Bronchial epithelial cell (primary cell): ENCODE measurements at regions not wholly inside any gene's neighbourhood (a gene's known extent, or its start where the extent isn't known, plus 50 kb on each side); places are given as distances from the start of the nearest gene placed in this dataset.

Experiments used
- DNase-seq: peaks from one replicate; pipeline ENCODE4 v3.0.0-alpha.2; 2010; ENCODE audit warnings: low read depth
- FAIRE-seq: peaks from 2 replicates; lab custom pipeline; 2011; peaks lifted over from hg19 to GRCh38; lab: Jason Lieb, UNC
- H3K27me3 ChIP-seq: 2 replicates; pipeline ENCODE4 v1.5.1; 2011; ENCODE audit warnings: low read length; ENCODE audit not compliant: control insufficient read depth, insufficient read depth
- H3K36me3 ChIP-seq: 2 replicates; pipeline ENCODE4 v1.5.1; 2011; ENCODE audit warnings: low read length; ENCODE audit not compliant: control insufficient read depth, insufficient read depth
- H3K4me3 ChIP-seq: 2 replicates; pipeline ENCODE4 v1.5.1; 2011; ENCODE audit warnings: mild to moderate bottlenecking, low read depth, low read length, control low read depth
- CTCF ChIP-seq: IDR thresholded peaks from 2 replicates; pipeline ENCODE4 v1.5.1; 2011; ENCODE audit warnings: mild to moderate bottlenecking, moderate library complexity, low read length, control low read depth, inconsistent platforms; ENCODE audit not compliant: insufficient read depth, severe bottlenecking

GRCh38 chr7:3154881-3155494 lies 111.3 kb upstream of the CARD11 start:
- no peaks in the 10 kb centered on the region for H3K36me3 ChIP-seq
- DNase-seq (peak; percentile 50), FAIRE-seq (no peak)
- TF ChIP-seq CTCF, result peak; percentile 56
- H3K4me3 ChIP-seq, result no peak overlapping the region
- H3K27me3 ChIP-seq, result no peaks in the 10 kb centered on the region

DNA sequence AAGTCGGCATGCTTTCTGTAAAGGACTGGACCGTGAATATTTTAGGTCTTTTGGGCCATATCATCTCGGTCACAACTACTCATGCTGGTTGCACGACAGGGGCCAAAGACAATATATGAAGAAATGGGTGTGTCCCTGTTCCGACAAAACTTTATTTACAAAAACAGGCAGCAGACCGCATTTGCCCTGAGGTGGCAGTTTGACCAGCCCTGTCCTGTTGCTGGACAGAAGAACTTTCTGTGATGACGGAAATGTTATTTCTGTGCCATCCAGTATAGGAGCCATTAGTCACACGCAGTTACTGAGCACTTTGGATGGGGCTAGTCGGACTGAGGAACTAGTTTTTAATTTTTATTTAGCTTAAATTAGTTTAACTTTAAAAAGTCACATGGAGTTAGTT lies 112.8 kb upstream of the CARD11 start:
- TF ChIP-seq CTCF, result no peak
- no peak for DNase-seq
- Histone ChIP-seq H3K36me3 (no peaks in the 10 kb centered on the region), H3K4me3 (no peak overlapping the region), H3K27me3 (no peaks in the 10 kb centered on the region)
- no peak for FAIRE-seq

DNA sequence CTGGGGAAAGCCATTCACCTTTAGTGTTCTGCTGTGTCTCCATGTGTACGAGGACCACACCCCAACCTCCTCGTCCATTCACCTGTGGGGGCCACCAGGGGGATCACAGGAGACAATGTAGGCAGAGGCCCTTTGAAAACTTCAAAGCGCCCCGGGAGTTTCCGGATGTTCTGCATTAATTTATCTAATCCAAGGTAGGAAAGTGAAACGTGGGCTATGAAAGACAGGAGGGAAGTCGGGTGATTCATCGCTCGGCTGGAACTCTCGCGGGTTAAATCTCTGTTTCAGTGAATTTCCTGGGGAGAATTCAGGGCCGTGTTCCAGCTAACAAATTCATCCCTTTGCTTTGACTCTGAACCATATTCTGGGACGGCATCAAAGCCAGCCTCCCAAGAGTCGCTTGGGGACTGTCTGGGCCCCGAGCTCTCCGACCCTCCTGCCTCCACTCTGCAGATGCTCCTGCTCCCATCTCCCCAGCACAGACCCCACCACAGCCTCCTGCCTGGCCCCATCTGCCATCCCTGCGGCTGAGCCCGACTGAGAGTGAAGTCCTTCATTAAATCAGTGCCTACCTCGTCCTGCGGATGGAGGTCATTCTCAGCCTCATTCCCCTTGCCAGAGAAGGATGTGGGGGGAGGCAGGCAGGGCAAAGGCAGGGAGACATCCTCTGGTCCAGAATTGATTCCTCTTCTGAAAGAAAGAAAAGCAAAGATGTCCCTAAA lies 114.1 kb upstream of the CARD11 start:
- no peak for DNase-seq
- FAIRE-seq, result no peak
- no peak for TF ChIP-seq CTCF
- H3K27me3 ChIP-seq, result no peaks in the 10 kb centered on the region
- H3K4me3 ChIP-seq, result no peak overlapping the region
- no peaks in the 10 kb centered on the region for H3K36me3 ChIP-seq

DNA sequence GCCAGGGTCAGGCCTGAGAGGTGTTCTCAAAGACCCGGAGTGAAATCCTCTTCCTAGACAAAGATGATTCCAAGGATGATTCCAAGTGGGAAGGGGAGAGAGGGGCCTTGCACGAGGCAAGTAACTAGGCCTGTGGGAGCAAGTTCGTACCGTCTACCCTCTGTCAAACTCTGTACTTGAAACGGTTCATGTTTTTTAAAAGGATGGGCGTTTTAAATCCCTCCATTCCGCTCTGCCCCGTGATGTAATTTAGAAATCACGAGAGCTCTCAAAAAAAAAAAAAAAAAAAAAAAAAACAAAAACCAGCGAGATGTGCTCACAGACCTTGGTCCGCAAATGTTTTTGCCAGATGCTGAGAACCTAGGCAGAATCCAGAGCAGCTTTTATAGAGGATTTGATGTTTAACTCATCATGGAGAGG lies 114.7 kb upstream of the CARD11 start:
- TF ChIP-seq CTCF, result no peak
- no peak overlapping the region for H3K4me3 ChIP-seq
- no peaks in the 10 kb centered on the region for H3K36me3 ChIP-seq
- no peak for DNase-seq
- H3K27me3 ChIP-seq, result no peaks in the 10 kb centered on the region
- FAIRE-seq, result no peak

- no peak for FAIRE-seq
- DNase-seq, result no peak
- Histone ChIP-seq H3K4me3 (no peak overlapping the region), H3K36me3 (no peaks in the 10 kb centered on the region), H3K27me3 (no peaks in the 10 kb centered on the region)
- no peak for TF ChIP-seq CTCF
These were observed 115.4 kb upstream of the CARD11 start for GRCh38 chr7:3159039-3159438.
